ENCODE measurements at regions not wholly inside any gene's neighbourhood (a gene's known extent, or its start where the extent isn't known, plus 50 kb on each side); places are given as distances from the start of the nearest gene placed in this dataset.

DNA sequence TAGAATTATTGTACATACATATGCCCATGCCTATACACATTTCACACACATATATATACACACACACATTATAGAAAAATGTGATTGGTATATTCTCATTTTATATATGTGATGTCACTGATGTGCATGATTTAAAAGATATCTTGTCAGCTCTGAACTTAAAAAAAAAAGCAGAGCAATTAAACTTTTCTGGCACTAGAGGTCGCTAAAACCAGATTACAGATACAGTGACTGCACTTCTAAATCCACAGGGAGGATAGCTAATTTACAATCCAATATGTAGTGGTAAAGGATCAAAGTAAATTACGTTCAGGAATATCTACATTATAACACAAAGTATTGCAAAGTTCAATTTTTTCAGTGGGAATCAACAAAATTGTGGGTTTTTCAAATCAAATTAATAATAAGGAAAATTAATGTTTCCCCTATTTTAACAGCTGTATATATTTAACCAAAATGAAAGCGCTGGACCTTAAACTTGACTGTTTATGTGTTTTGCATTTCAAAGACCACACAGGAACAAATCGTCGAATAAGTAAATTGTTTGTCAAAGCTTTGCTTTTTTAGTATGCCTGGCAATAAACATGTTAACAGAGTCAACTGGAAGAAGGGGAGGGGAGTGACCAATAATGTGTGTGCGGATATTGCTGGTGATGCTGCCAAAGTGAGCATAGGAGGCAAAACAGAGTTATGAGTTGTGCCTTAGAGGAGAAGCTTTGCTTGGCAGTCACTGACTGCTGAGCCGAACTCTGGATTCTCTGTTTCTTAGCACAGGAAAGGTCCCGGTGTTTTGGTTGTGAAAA lies 1201.4 kb upstream of the C9orf72 start:
- DNase-seq = peak; percentile 44

DNA sequence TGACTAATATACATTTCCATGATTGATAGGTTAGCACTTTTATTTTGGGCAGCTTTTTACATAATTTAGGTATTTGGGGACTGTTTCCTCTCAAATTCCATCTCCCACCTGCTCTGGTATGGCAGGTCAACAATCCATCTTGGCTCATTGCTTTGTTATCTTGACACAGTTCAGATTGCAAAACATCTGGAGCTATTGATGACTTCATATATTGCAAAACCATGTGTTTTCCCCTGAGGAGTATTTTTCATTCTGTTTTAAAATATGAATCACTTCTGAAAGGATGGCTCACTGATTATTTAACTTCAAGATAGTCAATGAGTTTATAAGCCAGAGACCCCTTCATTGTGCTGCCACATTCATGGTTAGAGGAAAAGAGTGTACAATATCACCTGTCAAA lies 1206.0 kb upstream of the C9orf72 start:
- no peak for DNase-seq

DNA sequence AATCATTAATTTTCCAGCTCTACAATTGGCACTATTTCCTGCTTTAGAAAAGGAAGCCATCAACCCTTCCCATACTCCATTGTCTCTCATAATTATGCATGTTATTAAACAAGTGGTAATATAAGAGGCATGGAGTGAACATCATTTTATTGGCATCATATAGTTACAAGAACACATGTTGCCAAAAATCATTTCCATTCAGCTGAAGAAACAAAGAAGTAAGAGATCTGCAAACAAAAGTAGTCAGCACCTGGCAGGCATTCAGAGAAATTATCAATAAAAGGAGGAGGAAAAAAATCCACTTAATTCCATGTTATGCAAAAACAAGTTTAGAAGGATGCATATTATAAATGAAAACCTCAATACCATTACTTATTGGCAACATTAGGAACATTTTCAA lies 1208.2 kb upstream of the C9orf72 start:
- DNase-seq = peak; percentile 94

DNA sequence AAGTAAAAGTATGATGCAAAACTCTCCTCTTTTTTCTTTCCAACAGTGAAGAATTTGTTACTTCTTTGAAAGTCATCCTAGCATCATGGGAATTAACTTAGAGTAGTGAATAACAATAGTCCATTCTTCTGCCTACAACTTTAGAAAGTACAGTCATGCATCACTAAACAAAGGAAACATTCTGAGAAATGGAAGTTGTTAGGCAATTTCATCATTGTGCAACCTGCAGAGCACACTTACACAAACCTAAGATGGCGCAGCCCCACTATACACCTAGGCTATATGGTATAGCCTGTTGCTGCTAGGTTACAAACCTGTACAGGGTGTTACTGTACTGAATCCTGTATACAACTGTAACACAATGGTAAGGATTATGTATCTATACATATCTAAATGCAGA lies 1209.3 kb upstream of the C9orf72 start:
- DNase-seq = no peak

DNA sequence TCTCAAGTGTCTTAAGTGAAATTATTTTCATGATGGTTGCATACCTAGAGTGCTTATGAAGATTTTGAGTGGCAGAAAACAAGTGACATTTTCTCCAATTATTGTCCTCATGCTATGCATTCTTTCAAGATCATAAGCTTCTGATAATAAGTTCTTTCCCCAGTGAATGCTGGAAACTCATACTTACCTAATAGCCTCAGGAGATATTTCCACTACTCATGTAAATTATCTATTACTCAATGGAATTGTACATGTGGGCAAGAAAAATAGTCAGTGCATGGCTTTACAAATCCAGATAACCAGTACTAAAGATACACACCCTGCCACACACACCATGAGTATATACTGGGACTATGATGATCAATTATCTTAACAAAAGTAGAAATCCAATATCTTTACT lies 1219.4 kb upstream of the C9orf72 start:
- DNase-seq = no peak

DNA sequence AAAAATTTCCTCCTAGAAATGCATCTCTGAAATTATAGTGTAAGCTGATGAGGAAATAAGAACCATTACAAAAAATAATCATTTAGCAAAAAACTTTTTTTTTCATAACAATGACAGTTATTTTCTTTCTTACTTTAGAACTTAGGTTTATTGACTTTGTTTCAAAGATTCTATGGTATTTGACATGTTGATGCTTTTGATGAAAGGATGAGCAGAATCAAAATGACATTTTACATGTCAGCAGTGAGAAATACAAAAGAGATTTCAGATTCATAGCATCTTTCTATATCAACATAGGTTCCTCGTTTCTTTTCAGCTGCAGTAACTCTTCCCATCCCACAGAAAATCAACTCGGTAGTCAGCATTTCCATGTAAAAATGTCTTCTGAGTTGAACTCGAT lies 1226.6 kb upstream of the C9orf72 start:
- no peak for DNase-seq

DNA sequence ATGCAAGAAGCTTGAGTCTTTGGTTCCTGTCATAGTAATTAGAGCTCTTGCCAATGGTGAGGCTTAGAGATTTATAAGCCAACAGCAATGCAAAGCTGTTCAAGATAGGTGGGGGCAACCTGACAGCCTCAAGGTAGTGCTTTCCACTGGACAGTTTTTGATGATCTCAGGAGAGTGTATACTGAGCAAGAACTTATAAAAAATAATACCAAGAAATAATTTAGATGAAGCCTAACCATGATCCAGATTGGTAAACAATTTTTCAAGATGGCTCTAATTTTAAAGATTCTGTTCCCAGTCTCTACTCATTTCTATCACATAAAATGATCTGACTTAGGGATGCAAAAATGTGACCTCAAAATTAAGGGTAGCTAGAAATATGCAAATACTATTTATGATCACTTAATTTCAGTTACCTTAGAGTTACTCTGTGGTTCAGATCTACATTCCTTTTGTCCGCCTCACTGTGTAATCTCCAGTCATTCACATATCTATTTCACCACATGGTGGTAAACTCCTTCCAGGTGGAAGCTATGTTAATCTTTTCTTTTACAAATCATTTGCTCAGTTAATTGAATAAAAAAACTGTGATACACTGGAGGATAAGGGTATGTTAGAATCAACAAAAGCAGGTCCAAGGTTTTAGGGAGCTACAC lies 1228.0 kb upstream of the C9orf72 start:
- no peak for DNase-seq

DNA sequence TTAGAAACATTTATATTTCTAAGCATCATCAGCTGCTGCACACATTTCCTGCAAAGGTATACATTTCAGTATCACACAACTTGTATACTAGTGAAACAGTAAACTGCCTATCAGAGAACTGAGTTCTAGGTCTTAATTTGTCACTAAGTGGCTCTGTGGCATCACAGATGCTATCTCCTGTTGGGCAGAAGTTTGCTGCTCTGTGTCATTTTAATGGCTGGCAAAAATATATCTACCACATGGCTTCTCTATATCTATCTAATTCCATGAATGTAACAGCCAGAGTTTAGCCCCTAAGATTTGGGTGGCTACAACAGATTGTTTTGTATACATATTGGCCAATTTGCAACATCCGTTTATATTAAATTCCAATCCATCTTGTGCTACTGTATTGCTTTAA lies 1231.9 kb upstream of the C9orf72 start:
- no peak for DNase-seq

DNA sequence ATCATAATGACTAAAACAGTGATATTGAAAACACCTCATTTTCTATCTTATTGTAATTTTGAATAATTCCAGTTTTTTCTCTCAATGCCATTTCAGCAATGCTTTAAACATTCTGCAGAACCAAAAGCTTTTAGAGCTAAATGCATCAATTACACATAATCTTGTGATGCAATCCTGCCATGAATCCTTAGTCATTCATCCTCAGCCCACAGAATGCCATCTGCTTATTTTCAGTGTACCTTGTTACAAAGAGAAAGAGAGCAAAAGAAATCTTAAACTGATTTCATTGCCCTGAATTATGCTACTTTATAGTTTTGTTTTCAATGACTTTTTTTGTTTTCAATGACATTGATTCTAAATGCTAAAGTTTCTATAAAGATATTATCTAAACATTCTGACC lies 1234.8 kb upstream of the C9orf72 start:
- DNase-seq = no peak

DNA sequence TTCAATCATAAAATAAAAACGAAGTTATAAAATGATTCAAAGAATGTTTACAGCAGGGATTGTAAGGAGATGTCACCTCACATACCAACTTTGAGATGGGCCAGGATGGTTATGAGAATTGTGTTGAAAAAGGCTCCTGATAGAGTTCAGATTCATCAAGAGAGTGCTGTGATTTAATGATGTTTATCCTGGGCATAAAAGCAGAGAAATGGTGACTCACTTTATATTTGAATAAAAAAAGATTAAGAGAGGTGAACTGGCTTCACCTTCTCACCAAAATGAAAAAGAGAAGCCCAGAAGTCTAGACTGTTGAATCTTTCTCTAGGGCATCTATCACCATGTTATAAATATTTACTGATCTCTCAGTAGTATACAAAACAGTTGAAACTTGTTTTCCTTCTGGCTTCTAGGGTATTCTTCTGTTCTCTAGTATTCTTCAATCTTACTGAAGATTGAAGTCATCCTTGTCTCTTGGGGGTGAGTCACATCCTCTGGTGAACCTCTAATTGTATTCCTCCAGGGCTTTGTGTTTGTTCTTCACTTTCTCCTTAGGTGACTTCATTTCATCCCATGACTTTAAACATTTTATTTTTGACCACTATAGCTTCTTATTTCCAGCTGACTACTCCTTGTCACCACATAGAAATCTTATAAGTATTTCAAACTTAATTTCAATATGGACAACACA lies 1237.3 kb upstream of the C9orf72 start:
- DNase-seq = no peak

DNA sequence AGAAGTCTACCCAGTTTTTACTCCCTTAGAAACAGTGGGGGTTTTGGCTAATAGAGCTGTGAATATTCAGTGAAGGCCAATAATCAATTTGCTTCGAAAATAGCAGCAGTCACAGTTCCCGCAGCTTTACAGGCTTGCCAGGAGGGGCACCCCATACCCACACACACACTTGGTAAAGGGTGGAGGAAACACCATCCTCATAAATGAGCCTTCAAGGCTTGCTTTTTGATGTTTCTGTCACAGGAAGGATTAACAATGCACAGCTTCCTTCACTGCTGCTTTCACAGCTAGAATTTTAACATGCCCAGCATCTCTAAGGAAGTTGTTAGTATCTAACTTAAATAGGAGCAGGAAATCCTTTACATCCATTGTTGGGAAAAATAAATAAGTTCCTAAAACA lies 1247.5 kb upstream of the C9orf72 start:
- DNase-seq = no peak

DNA sequence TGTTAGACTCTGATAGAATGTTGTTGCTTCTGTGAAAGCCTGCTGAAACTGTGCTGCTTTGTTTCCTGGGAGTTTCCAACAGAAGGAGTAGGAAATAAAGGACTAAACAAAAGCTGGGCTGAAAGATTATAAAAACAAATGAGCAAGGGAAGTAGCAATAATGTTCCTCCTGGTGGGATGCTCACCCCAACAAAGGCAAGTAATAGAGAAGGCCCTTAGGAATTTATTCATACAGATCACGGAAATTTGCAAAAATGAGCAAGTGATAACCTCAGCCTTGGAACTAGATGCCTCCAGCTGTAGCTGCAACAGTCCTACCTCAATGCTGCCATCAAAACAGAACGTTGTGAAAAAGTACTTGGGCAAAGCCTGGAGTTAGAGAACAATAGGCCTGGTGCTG lies 1248.0 kb upstream of the C9orf72 start:
- DNase-seq = no peak

DNA sequence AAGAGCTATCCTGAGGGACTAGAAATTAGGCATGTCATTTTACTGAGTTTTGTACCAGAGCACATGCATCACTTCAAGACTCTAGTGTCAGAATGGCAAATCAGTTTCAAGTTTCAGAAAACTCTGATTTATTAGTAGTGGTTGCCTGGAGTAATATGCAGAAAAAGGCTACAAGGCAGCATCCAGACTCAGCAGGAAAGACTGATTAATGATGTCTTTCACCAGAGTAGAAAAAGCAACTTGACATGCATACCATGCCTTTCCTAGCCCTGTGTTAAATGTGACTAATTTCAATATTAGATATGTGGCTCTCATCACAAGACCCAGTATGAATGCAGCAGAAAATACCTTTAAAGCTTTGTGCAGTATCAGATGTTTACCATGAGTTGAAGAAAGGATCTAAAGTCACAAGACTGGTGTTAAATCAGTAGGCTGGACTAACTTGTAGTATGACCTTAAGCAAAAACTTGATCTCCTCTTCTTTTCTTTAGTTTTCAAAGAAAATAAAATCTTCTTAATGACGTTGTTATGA lies 1251.2 kb upstream of the C9orf72 start:
- DNase-seq = no peak

DNA sequence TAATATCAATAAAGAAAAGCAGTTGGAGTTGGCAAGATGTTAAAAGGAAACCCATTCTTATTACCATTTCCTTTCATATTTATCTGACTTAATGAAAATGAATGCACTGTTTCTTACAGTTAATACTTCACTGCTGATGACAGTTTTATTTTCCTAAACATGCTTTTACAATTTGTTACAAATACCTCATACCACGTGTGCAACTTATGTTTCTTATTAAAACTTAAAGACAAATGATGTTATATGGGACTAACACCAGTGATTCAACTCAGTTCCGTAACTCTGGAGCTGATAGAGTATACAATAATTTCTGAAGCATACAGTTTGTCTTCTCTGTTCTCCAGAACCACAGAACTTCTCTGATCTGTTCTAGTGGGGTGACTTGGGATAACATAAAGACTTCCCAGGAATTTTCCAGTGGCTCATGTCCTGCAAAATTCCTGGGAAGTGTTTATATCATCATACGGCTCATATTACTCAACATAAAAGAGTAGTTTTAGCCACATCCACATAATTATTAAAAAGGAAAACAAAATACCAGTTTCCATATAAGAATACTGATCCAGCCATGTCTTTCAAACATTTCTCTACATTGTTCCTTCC lies 1259.0 kb upstream of the C9orf72 start:
- no peak for DNase-seq

DNA sequence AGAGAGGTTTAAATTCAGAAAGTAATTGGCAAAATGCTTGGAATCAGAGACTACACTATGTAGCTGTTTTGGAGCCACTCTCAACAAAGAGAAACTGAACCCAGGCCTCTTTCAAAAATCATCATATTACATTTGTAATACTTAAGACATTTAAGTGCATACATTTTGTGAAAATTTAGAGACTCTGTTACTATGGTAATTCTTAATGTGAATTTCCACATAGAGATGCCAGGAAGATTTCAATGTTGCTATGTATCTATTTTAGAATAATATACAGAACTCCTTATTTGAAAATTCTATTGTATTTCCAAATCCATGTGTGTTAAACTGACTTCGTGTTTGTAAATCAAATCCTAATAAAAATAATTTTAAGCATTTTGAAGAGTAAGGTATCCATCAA lies 1260.9 kb upstream of the C9orf72 start:
- DNase-seq = no peak

DNA sequence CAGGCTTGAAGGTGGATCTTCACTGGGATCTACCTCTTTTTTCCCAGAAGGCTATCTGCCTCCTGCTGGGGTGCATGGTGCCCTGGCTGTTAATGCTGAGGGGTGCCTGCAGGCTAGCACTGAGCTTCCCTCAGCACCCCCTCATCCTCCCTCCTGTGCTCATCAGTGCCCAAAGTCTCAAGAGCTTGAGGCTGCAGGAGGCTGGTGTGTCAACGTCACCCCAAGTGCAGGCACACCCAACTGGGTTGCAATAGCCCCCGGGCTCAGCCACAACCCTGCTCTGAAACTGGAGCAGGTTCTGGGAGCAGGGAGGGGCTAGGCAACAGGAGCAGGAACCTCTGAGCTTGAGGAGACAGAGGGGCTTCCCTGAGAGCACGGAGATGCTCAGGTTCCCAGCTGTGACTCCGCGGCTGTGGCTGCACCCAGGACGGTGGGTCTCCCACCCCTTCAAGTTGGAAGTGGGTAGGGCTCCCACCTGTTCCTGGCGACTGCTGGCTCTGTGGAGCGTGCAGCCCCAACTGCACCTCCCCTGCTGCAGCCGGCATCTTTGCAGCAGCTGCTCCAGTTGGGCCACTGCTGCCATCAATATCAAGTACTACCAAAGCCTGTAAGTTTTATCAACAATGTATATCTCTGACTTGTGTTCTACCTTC lies 1266.6 kb upstream of the C9orf72 start:
- no peak for DNase-seq

DNA sequence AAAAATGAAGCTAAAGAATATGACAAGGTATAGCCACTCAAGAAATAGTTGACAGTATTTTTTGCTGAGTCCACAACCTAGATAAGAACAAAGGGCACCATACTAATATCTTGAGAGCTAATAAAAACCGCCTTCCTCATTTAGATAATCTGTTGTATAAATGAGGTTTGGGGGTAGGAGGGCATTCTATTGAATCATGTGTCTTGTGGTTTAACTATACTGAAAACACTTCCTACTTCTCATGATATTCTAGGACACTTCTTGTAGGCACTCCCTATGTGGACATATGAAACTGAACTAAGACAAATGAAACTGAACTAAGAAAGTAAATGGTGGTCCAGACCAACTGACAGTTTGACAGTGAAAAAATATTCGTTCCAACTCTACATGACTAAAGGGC lies 1268.5 kb upstream of the C9orf72 start:
- DNase-seq = no peak

DNA sequence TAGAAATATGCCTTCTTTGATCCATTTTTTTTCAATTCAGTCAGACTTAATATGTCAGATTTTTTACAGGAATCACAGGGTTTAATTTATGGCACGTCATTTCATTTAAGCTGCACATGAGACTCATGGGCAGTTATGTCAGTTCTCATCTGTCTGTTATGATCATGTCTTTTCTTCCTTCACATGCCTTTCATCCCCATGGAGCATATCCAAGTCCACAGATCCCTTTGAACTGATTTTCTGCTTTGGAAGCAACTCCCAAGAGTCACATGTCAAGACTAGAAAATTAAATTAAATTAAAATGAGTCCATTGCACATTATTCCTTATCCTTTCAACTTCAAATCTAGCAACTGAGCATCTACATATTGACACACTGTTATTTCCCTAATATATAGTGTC lies 1274.0 kb upstream of the C9orf72 start:
- no peak for DNase-seq

DNA sequence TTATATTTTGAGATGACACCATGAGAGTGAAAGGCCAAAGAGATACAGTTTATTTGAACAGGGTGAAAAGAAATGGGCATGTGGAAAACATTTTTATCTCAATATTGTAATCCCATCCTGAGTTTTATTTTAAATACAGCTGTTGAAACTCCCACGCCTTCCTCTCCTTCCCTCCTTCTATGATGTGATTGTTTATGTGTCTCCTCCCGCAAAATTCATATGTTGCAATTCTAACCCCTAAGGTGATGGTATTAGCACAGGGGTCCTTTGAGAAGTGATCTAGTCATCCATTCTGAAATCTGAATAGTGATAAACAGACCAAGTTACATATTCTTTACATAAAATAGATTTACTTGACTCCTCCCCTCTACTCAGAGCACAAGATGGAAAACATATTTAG lies 1275.4 kb upstream of the C9orf72 start:
- DNase-seq = no peak

DNA sequence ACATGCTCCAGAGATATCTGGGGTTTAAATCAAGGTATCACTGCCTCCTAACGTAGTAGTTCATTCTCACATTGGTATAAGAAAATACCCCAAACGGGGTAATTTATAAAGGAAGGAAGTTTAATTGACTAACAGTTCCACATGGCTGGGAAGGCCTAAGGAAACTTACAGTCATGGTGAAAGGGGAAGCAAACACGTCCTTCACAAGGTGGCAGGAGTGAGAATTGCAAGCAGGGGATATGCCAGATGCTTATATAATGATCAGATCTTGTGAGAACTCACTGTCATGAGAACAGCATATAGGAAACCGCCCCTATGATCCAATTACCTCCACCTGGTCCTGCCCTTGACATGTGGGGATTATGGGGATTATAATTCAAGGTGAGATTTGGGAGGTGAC lies 1280.2 kb upstream of the C9orf72 start:
- DNase-seq = no peak

DNA sequence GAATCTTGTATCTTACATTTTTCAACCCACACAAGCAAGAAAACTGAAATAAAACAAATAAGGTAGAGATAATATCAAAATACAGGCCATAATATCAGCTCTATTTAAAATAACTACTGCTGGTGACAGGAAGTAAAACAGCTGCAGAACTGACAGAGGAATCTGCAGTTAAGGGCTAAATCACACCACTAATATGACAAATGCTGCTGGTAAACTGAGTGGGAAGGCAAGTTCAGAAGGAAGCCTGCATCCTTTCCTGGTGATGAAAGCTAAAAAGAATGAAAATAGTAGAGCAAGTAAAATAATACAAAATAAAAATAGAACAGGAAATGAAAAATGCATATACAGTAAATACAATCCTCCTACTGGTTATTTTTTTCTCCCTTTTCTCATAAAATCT lies 1293.7 kb upstream of the C9orf72 start:
- no peak for DNase-seq

DNA sequence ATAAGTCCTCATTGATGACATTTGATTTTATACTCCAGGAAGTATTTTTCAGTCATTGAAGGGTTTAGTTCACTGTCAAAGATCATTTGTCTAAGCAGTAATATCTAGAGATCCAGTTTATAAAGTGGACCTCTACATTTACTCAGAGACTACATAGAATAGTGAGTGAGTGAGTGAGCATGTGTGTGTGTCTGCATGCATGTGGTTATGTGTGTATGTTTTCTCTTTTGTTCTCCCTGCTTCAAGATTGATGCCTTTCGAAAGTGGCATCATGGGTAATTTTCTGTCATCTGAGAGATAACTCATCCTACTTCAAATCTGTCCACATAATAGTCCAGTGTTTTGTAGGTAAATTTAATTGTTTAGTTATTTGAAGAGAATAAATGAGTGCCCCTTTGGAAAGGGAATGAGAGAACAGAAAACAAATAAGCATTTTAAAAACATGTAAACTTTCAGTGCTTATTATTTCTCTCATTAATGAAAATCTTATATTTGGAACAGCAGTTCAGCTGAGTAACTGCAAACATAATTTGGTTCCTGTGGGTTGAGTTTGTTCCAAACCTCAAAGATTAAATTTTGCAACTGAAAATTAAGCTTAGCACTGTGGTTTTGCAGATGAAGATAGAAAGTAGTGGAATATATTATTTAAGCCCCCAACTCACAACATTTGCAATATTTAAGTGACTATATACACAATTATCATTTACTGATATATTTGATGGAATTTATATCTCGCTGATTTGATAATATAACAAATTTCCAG lies 1295.1 kb upstream of the C9orf72 start:
- no peak for DNase-seq

Measured in COR-L47 (cell line).